ENCODE measurements at regions not wholly inside any gene's neighbourhood (a gene's known extent, or its start where the extent isn't known, plus 50 kb on each side); places are given as distances from the start of the nearest gene placed in this dataset.
"Not testable (repeated sequence)": the region's sequence is repeated elsewhere in the genome, so short reads cannot be mapped to it uniquely, and the experiment has no call there.

- no peak overlapping the region for H3K4me3 ChIP-seq (ENCODE audit: low read depth, low read length)
- no peak for TF ChIP-seq CTCF (IDR thresholded peaks at IDR 0.05; ENCODE audit: insufficient read depth, low read depth, low read length, missing control alignments)
- no peak for DNase-seq (ENCODE audit: low read depth)
Measured at GRCh38 chr16:9666834-9667480, 515.3 kb downstream of the GRIN2A start.

GRCh38 chr16:9670033-9670432 lies 512.2 kb downstream of the GRIN2A start:
- H3K4me3 ChIP-seq (ENCODE audit: low read depth, low read length): no peak overlapping the region
- no peak for TF ChIP-seq CTCF (IDR thresholded peaks at IDR 0.05; ENCODE audit: insufficient read depth, low read depth, low read length, missing control alignments)

GRCh38 chr16:9670616-9671015 lies 511.6 kb downstream of the GRIN2A start:
- H3K4me3 ChIP-seq (ENCODE audit: low read depth, low read length); DNase-seq (ENCODE audit: low read depth): not testable (repeated sequence)

More at GRCh38 chr16:9670033-9670432, 512.2 kb downstream of the GRIN2A start:
- DNase-seq (ENCODE audit: low read depth): no peak

GRCh38 chr16:9676560-9677300 lies 505.5 kb downstream of the GRIN2A start:
- not testable (repeated sequence) for H3K4me3 ChIP-seq (ENCODE audit: low read depth, low read length); DNase-seq (ENCODE audit: low read depth)

GRCh38 chr16:9677301-9677653 lies 505.0 kb downstream of the GRIN2A start:
- no peak for TF ChIP-seq CTCF (IDR thresholded peaks at IDR 0.05; ENCODE audit: insufficient read depth, low read depth, low read length, missing control alignments)
- no peak overlapping the region for H3K4me3 ChIP-seq (ENCODE audit: low read depth, low read length)
- no peak for DNase-seq (ENCODE audit: low read depth)

- no peak for TF ChIP-seq CTCF (IDR thresholded peaks at IDR 0.05; ENCODE audit: insufficient read depth, low read depth, low read length, missing control alignments)
- no peak overlapping the region for H3K4me3 ChIP-seq (ENCODE audit: low read depth, low read length)
- no peak for DNase-seq (ENCODE audit: low read depth)
Measured at GRCh38 chr16:9679213-9679767, 502.9 kb downstream of the GRIN2A start.

- TF ChIP-seq CTCF (IDR thresholded peaks at IDR 0.05; ENCODE audit: insufficient read depth, low read depth, low read length, missing control alignments): no peak
- no peak overlapping the region for H3K4me3 ChIP-seq (ENCODE audit: low read depth, low read length)
- no peak for DNase-seq (ENCODE audit: low read depth)
Measured at GRCh38 chr16:9680019-9680655, 502.1 kb downstream of the GRIN2A start.
